ENCODE measurements at regions not wholly inside any gene's neighbourhood (a gene's known extent, or its start where the extent isn't known, plus 50 kb on each side); places are given as distances from the start of the nearest gene placed in this dataset.
"Not testable (repeated sequence)": the region's sequence is repeated elsewhere in the genome, so short reads cannot be mapped to it uniquely, and the experiment has no call there.

GRCh38 chr12:14072987-14073386 lies 91.6 kb upstream of the GRIN2B start:
- H3K27ac ChIP-seq (replicated peaks in 1 of 4): no peak overlapping the region
- 11% methylated on average over 1 of the region's 1 CpG for WGBS
- DNase-seq (ENCODE audit: extremely low spot score): no peak
- H3K4me3 ChIP-seq: no peak overlapping the region
- TF ChIP-seq EP300 (IDR thresholded peaks at IDR 0.05) (no peak), POLR2AphosphoS5 (IDR thresholded peaks at IDR 0.05) (peak in 1 of 2 donors; percentile 34)
- H3K36me3 ChIP-seq: no peaks in the 10 kb centered on the region
- peaks cover 0 to 20% (median 12%) of the 10 kb centered on the region in 4 donors for H3K9me3 ChIP-seq
- H3K27me3 ChIP-seq: no peaks in the 10 kb centered on the region
- no peaks in the 10 kb centered on the region for H3K4me1 ChIP-seq
- intact Hi-C loops (cut with DNase I): no loop called here

- DNase-seq (ENCODE audit: extremely low spot score): no peak
- Histone ChIP-seq H3K36me3 (no peaks in the 10 kb centered on the region), H3K9me3 (peaks cover 0 to 24% (median 16%) of the 10 kb centered on the region in 4 donors), H3K27ac (replicated peaks in 1 of 4) (no peak overlapping the region), H3K4me3 (no peak overlapping the region), H3K27me3 (no peaks in the 10 kb centered on the region), H3K4me1 (no peaks in the 10 kb centered on the region)
- no peak for TF ChIP-seq POLR2A (IDR thresholded peaks at IDR 0.05; ENCODE audit: low read depth)
- TF ChIP-seq, protein P1, sequence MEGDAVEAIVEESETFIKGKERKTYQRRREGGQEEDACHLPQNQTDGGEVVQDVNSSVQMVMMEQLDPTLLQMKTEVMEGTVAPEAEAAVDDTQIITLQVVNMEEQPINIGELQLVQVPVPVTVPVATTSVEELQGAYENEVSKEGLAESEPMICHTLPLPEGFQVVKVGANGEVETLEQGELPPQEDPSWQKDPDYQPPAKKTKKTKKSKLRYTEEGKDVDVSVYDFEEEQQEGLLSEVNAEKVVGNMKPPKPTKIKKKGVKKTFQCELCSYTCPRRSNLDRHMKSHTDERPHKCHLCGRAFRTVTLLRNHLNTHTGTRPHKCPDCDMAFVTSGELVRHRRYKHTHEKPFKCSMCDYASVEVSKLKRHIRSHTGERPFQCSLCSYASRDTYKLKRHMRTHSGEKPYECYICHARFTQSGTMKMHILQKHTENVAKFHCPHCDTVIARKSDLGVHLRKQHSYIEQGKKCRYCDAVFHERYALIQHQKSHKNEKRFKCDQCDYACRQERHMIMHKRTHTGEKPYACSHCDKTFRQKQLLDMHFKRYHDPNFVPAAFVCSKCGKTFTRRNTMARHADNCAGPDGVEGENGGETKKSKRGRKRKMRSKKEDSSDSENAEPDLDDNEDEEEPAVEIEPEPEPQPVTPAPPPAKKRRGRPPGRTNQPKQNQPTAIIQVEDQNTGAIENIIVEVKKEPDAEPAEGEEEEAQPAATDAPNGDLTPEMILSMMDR (IDR thresholded peaks at IDR 0.05): no peak
- TF ChIP-seq POLR2AphosphoS5 (IDR thresholded peaks at IDR 0.05): no peak
- TF ChIP-seq EP300 (IDR thresholded peaks at IDR 0.05): no peak
- 61% methylated on average over 2 of the region's 2 CpGs for WGBS
- intact Hi-C loops (cut with DNase I): no loop called here
Observed at GRCh38 chr12:14075797-14076393, 94.5 kb upstream of the GRIN2B start.

DNA sequence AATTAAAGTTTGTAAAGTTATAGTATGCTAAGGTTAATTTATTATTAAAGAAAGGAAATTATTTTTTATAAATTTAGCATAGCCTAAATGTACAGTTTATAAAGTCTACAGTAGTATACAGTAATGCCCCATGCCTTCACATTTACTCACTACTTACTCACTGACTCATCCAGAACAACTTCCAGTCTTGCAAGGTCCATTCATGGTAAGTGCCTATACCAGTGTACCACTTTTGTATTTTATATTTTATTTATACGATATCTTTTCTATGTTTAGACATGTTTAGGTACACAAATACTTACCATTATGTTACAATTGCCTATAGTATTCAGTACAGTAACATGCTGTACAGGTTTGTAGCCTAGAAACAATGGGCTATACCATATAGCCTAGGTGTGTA lies 95.1 kb upstream of the GRIN2B start:
- 93% methylated on average over 1 of the region's 1 CpG for WGBS
- Histone ChIP-seq H3K4me3 (no peak overlapping the region), H3K4me1 (no peaks in the 10 kb centered on the region), H3K9me3 (peaks cover 0 to 24% (median 16%) of the 10 kb centered on the region in 4 donors), H3K27me3 (no peaks in the 10 kb centered on the region), H3K27ac (replicated peaks in 1 of 4) (no peak overlapping the region), H3K36me3 (no peaks in the 10 kb centered on the region)
- no peak for TF ChIP-seq POLR2AphosphoS5 (IDR thresholded peaks at IDR 0.05)
- TF ChIP-seq EP300 (IDR thresholded peaks at IDR 0.05): no peak
- TF ChIP-seq POLR2A (IDR thresholded peaks at IDR 0.05; ENCODE audit: low read depth): no peak
- TF ChIP-seq, protein P1 (IDR thresholded peaks at IDR 0.05): no peak
- intact Hi-C loops (cut with DNase I): no loop called here
- DNase-seq (ENCODE audit: extremely low spot score): no peak

GRCh38 chr12:14086838-14087237 lies 105.4 kb upstream of the GRIN2B start:
- intact Hi-C loops (cut with DNase I): no loop called here

GRCh38 chr12:14099994-14100393 lies 118.6 kb upstream of the GRIN2B start:
- intact Hi-C loops (cut with DNase I): no loop called here
- H3K9me3 ChIP-seq: peaks cover 0 to 20% (median 3%) of the 10 kb centered on the region in 4 donors
- no peaks in the 10 kb centered on the region for H3K27me3 ChIP-seq
- DNase-seq (ENCODE audit: extremely low spot score): no peak
- TF ChIP-seq POLR2AphosphoS5 (IDR thresholded peaks at IDR 0.05) (no peak), EP300 (IDR thresholded peaks at IDR 0.05) (no peak), POLR2A (IDR thresholded peaks at IDR 0.05; ENCODE audit: low read depth) (no peak)
- TF ChIP-seq, protein P1 (IDR thresholded peaks at IDR 0.05): no peak
- H3K4me1 ChIP-seq: no peaks in the 10 kb centered on the region
- no peak overlapping the region for H3K4me3 ChIP-seq
- 79% methylated on average over 3 of the region's 3 CpGs for WGBS
- no peaks in the 10 kb centered on the region for H3K36me3 ChIP-seq
- H3K27ac ChIP-seq (replicated peaks in 1 of 4): no peak overlapping the region

More at GRCh38 chr12:14086838-14087237, 105.4 kb upstream of the GRIN2B start:
- Histone ChIP-seq H3K27me3 (no peaks in the 10 kb centered on the region), H3K27ac (replicated peaks in 1 of 4) (no peak overlapping the region), H3K36me3 (no peaks in the 10 kb centered on the region), H3K9me3 (no peaks in the 10 kb centered on the region), H3K4me1 (no peaks in the 10 kb centered on the region), H3K4me3 (no peak overlapping the region)
- TF ChIP-seq POLR2A (IDR thresholded peaks at IDR 0.05; ENCODE audit: low read depth) (no peak), POLR2AphosphoS5 (IDR thresholded peaks at IDR 0.05) (no peak), EP300 (IDR thresholded peaks at IDR 0.05) (no peak)
- TF ChIP-seq, protein P1 (IDR thresholded peaks at IDR 0.05): no peak
- no peak for DNase-seq (ENCODE audit: extremely low spot score)

DNA sequence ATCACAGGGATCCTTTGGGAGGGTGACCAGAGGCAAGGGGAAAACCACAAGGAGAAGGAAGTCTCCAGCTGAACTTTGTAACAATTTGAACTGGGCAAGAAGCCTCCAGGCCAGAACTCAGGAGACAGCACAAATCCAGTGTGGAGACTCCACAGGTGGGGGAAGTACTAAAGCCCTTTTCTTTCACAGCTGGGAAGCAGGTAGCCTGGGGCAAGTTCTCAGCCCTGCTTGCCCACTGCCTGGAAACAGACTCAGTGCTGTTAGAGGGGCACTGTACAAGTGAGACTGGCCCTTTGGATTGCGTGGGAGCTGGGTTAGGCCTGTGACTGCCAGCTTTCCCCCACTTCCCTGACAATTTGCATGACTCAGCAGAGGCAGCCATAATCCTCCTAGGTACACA lies 120.2 kb upstream of the GRIN2B start:
- H3K36me3 ChIP-seq; intact Hi-C loops (cut with DNase I); H3K4me3 ChIP-seq; H3K4me1 ChIP-seq; H3K27me3 ChIP-seq; H3K27ac ChIP-seq (replicated peaks in 1 of 4); DNase-seq (ENCODE audit: extremely low spot score): not testable (repeated sequence)
- WGBS: 100% methylated on average over 1 of the region's 1 CpG
- H3K9me3 ChIP-seq: peaks cover 0 to 17% (median 3%) of the 10 kb centered on the region in 4 donors

Data from esophagus muscularis mucosa (tissue), 4 donors.